Neural cell (in vitro differentiated cells): ENCODE measurements at regions not wholly inside any gene's neighbourhood (a gene's known extent, or its start where the extent isn't known, plus 50 kb on each side); places are given as distances from the start of the nearest gene placed in this dataset.
"Not testable (repeated sequence)": the region's sequence is repeated elsewhere in the genome, so short reads cannot be mapped to it uniquely, and the experiment has no call there.

Experiments used
- H2AFZ ChIP-seq: fragments of 200-600, 300-800 bp; sonication (generic), shearing (Covaris generic); 2 replicates; pipeline ENCODE4 v1.6.0; 2014; ENCODE audit warnings: low read depth, mild to moderate bottlenecking, antibody characterized with exemption, low read length, moderate library complexity
- H3F3A ChIP-seq: fragments of 200-600 bp; shearing (Covaris generic); 2 replicates; pipeline ENCODE4 v1.6.1; 2016; ENCODE audit warnings: mild to moderate bottlenecking, moderate library complexity, mixed read lengths, antibody characterized with exemption, low read length; ENCODE audit not compliant: insufficient read depth, poor library complexity, severe bottlenecking
- H3K27ac ChIP-seq: fragments of 200-600, 300-800 bp; sonication (generic), shearing (Covaris generic); 2 replicates; pipeline ENCODE4 v1.5.1; 2014; ENCODE audit warnings: mild to moderate bottlenecking, low read length, moderate library complexity
- H3K27me3 ChIP-seq: fragments of 300-800, 200-600 bp; sonication (generic), shearing (Covaris generic); 2 replicates; pipeline ENCODE4 v1.6.0; 2014; ENCODE audit warnings: mild to moderate bottlenecking, low read depth, low read length, moderate library complexity; ENCODE audit not compliant: insufficient read depth
- H3K36me3 ChIP-seq: fragments of 300-800, 200-600 bp; sonication (generic), shearing (Covaris generic); 2 replicates; pipeline ENCODE4 v1.5.1; 2014; ENCODE audit warnings: mild to moderate bottlenecking, antibody characterized with exemption, low read length, moderate library complexity; ENCODE audit not compliant: insufficient read depth
- H3K4me2 ChIP-seq: fragments of 300-800, 200-600 bp; sonication (generic), shearing (Covaris generic); 2 replicates; pipeline ENCODE4 v1.6.0; 2014; ENCODE audit warnings: mild to moderate bottlenecking, low read length
- H3K4me3 ChIP-seq: fragments of 300-800, 200-600 bp; sonication (generic), shearing (Covaris generic); 2 replicates; pipeline ENCODE4 v1.5.1; 2014; ENCODE audit warnings: mild to moderate bottlenecking, low read length, moderate library complexity
- H3K79me2 ChIP-seq: fragments of 200-600 bp; shearing (Covaris generic); replicated peaks from 2 replicates; pipeline ENCODE4 v1.6.0; 2014; ENCODE audit warnings: mild to moderate bottlenecking, low read length, moderate library complexity; ENCODE audit not compliant: insufficient read depth
- H3K9ac ChIP-seq: fragments of 300-800, 200-600 bp; sonication (generic), shearing (Covaris generic); 2 replicates; pipeline ENCODE4 v1.6.1; 2016; ENCODE audit warnings: mild to moderate bottlenecking, low read length, mixed read lengths
- H3K9me2 ChIP-seq: fragments of 200-600 bp; shearing (Covaris generic); 2 replicates; pipeline ENCODE4 v1.6.1; 2016; ENCODE audit warnings: mild to moderate bottlenecking, low read length, mixed read lengths; ENCODE audit not compliant: insufficient read depth
- H3K9me3 ChIP-seq: fragments of 200-600, 300-800 bp; sonication (generic), shearing (Covaris generic); 2 replicates; pipeline ENCODE4 v1.6.1; 2016; ENCODE audit warnings: mild to moderate bottlenecking, mixed run types, low read length, moderate library complexity, mixed read lengths
- H4K20me1 ChIP-seq: fragments of 200-600 bp; shearing (Covaris generic); 2 replicates; pipeline ENCODE4 v1.6.1; 2016; ENCODE audit warnings: mild to moderate bottlenecking, mixed run types; ENCODE audit not compliant: insufficient read depth
- CTCF ChIP-seq: fragments of 450-650 bp; IDR thresholded peaks from 2 replicates; pipeline ENCODE4 v1.5.1; 2014; ENCODE audit warnings: antibody characterized with exemption, mild to moderate bottlenecking, moderate library complexity; ENCODE audit not compliant: poor library complexity, severe bottlenecking
- EP300 ChIP-seq: fragments of 450-650 bp; conservative IDR thresholded peaks from 2 replicates; pipeline ENCODE4 v1.6.1; 2014; ENCODE audit warnings: antibody characterized with exemption, mild to moderate bottlenecking, moderate library complexity; ENCODE audit not compliant: poor library complexity, severe bottlenecking
- EZH2 ChIP-seq: fragments of 200-600, 300-800 bp; shearing (Covaris generic), sonication (generic); IDR thresholded peaks from 2 replicates; pipeline ENCODE4 v1.6.1; 2014; ENCODE audit warnings: antibody characterized with exemption, low read length, borderline replicate concordance, mild to moderate bottlenecking; ENCODE audit not compliant: insufficient read depth, poor library complexity, severe bottlenecking
- MXI1 ChIP-seq: fragments of 450-650 bp; conservative IDR thresholded peaks from 2 replicates; pipeline ENCODE4 v1.6.1; 2014; ENCODE audit warnings: antibody characterized with exemption, mild to moderate bottlenecking; ENCODE audit not compliant: poor library complexity, severe bottlenecking
- POLR2AphosphoS5 ChIP-seq: IDR thresholded peaks from 2 replicates; pipeline ENCODE4 v1.6.1; 2012
- RAD21 ChIP-seq: fragments of 450-650 bp; conservative IDR thresholded peaks from 2 replicates; pipeline ENCODE4 v1.6.1; 2014; ENCODE audit warnings: antibody characterized with exemption, mild to moderate bottlenecking, moderate library complexity
- REST ChIP-seq: IDR thresholded peaks from 2 replicates; pipeline ENCODE4 v1.6.1; 2012; ENCODE audit warnings: borderline replicate concordance
- SMC3 ChIP-seq: fragments of 450-650 bp; conservative IDR thresholded peaks from 2 replicates; pipeline ENCODE4 v1.6.1; 2014; ENCODE audit warnings: antibody characterized with exemption, mild to moderate bottlenecking, moderate library complexity; ENCODE audit not compliant: poor library complexity
- TAF1 ChIP-seq: IDR thresholded peaks from 2 replicates; pipeline ENCODE4 v1.6.1; 2012; ENCODE audit warnings: low read depth

- Histone ChIP-seq H3K27ac (no peak overlapping the region), H3F3A (no peaks in the 10 kb centered on the region), H3K4me2 (no peak overlapping the region), H3K79me2 (no peaks in the 10 kb centered on the region), H2AFZ (no peak overlapping the region), H3K4me3 (no peak overlapping the region), H3K9me2 (no peaks in the 10 kb centered on the region), H3K27me3 (no peaks in the 10 kb centered on the region), H3K9ac (no peak overlapping the region), H3K36me3 (no peaks in the 10 kb centered on the region), H4K20me1 (no peaks in the 10 kb centered on the region), H3K9me3 (no peaks in the 10 kb centered on the region)
- TF ChIP-seq EZH2 (no peak), MXI1 (no peak), SMC3 (no peak), RAD21 (no peak), EP300 (no peak), REST (no peak), POLR2AphosphoS5 (no peak), TAF1 (no peak), CTCF (no peak)
Measured at GRCh38 chr14:53218161-53218560, 65.0 kb upstream of the DDHD1 start.

GRCh38 chr14:53217316-53217994 lies 64.3 kb upstream of the DDHD1 start:
- Histone ChIP-seq H3K9ac (no peak overlapping the region), H3K27me3 (no peaks in the 10 kb centered on the region), H3K79me2 (no peaks in the 10 kb centered on the region), H3K27ac (no peak overlapping the region), H3K36me3 (no peaks in the 10 kb centered on the region), H2AFZ (no peak overlapping the region), H4K20me1 (no peaks in the 10 kb centered on the region), H3K9me3 (no peaks in the 10 kb centered on the region), H3K4me3 (peak overlapping the region; percentile 57), H3K4me2 (no peak overlapping the region), H3F3A (no peaks in the 10 kb centered on the region), H3K9me2 (no peaks in the 10 kb centered on the region)
- TF ChIP-seq REST (no peak), SMC3 (no peak), CTCF (no peak), POLR2AphosphoS5 (no peak), EP300 (no peak), TAF1 (no peak), RAD21 (no peak), EZH2 (no peak)

GRCh38 chr14:53216955-53217315 lies 63.8 kb upstream of the DDHD1 start:
- not testable (repeated sequence) for H3K9ac ChIP-seq, H3K27ac ChIP-seq, H4K20me1 ChIP-seq, H3K79me2 ChIP-seq, H3K9me3 ChIP-seq, H3K27me3 ChIP-seq, H3K9me2 ChIP-seq, H3K4me2 ChIP-seq, H3K4me3 ChIP-seq, H2AFZ ChIP-seq, H3F3A ChIP-seq, H3K36me3 ChIP-seq
